Right lung (tissue), 2 donors: ENCODE measurements at regions not wholly inside any gene's neighbourhood (a gene's known extent, or its start where the extent isn't known, plus 50 kb on each side); places are given as distances from the start of the nearest gene placed in this dataset.
"Not testable (repeated sequence)": the region's sequence is repeated elsewhere in the genome, so short reads cannot be mapped to it uniquely, and the experiment has no call there.

Source experiments
- DNase-seq, 2 donors: peaks; one replicate each; pipeline ENCODE4 v3.0.0-alpha.2; 2013

- no peak for DNase-seq
Measured at GRCh38 chr6:134434019-134434942, 116.4 kb upstream of the SGK1 start.

DNA sequence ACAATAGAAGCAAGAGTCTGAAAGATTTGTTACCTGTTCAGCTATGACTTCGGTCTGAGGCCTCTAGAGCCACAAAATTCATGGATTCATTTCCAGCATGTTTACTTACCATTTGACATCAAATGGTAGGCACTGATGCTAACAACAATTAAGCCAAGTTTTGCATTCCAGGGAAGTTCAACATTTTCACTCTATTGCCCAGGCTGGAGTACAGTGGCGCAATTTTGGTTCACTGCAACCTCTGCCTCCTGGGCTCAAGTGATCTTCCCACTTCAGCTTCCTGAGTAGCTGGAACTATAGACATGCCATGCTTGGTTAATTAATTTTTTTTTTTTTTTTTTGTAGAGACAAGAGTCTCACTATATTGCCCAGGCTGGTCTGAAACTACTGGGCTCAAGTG is 114.1 kb upstream of the SGK1 start:
- no peak for DNase-seq

GRCh38 chr6:134431421-134431859 is 113.5 kb upstream of the SGK1 start:
- DNase-seq: no peak

DNA sequence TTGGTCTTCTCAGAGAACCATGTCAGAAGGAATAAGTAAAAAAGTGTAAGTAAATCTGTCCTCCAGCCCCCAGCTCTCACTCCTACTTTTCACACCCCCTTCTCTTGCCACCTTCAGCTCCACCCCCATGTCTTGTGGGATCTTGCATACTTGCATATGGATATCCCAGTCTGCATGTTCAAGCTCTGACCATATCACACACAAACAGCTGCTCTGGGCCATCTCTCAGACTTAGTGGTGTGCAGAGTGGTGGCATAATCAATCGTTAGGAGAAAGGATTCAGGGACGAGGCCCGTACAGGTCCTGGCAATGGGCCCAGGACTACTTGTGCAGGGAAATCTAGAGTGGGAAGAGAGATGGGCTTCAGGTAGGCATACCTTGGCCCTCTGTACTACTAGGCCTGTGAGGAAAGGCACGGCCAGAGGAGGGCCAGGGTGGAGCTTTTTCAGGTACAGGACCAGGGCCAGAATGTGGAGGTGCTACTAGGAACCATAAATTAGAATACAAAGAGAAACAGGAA is 112.0 kb upstream of the SGK1 start:
- no peak for DNase-seq

- DNase-seq: no peak
Measured at GRCh38 chr6:134427721-134428120, 109.8 kb upstream of the SGK1 start.

- DNase-seq: no peak
Measured at GRCh38 chr6:134426623-134427022, 108.7 kb upstream of the SGK1 start.

DNA sequence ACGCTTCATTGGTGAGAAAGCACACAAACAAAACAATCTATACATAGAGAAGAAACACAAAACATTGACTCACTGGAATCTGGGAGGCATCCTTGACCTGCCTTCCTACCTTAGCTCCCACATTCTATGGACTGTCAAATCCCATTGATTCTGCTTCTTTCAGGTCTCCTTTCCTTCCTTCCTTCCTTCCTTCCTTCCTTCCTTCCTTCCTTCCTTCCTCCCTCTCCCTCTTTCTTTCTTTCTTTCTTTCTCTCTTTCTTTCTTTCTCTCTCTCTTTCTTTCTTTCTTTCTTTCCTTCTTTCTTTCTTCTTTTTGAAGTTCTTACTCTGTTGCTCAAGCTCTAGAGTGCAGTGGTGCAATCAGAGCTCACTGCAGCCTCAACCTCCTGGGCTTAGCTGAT is 108.0 kb upstream of the SGK1 start:
- not testable (repeated sequence) for DNase-seq

DNA sequence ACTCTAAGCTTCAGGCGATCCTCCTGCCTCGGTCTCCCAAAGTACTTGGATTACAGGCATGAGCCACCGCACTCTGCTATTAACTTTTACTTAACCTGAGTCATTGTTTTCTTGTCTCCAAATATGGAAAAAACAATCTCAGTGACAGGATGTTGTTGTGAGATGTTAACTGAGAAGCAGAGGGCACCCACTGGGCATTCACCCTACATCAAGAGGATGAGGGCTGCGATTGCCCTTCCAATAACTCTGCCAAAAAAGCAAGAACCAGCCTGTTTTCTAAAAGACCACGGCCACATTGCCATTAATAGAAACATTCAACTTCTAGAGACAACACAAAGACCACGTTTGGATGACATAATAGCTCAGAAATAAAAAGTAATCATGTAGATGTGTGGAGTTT is 107.6 kb upstream of the SGK1 start:
- no peak for DNase-seq

- DNase-seq: no peak
Measured at GRCh38 chr6:134424798-134425170, 106.9 kb upstream of the SGK1 start.

GRCh38 chr6:134424165-134424797 is 106.4 kb upstream of the SGK1 start:
- no peak for DNase-seq

- DNase-seq: no peak
Measured at GRCh38 chr6:134422426-134423231, 104.7 kb upstream of the SGK1 start.

- no peak for DNase-seq
Measured at GRCh38 chr6:134421501-134421900, 103.6 kb upstream of the SGK1 start.

DNA sequence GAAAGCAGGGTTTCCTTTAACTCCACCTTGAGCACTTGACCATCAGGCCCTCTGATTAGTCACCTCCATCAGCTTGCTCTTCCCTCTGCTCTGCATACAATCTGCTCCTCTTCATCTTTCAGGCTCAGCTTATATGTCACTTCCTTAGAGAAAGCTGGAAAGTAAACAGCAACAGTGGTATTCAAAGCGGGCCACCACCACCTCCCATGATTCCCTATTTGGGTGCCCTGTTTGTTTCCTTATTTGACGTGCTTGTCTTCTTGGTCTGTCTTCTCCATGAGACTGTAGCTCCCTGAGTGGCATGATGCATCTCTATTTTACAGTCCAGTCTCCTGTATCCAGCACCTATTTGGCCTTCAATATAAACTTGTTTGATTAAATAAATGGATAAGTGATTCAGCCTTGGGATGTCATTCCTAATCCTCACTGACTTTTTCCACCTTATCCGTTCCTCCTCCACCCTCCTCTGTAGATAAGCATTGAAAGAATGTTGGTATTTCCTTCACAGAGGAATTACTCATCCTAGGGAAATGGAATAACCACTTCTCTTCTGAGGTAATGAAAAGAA is 102.8 kb upstream of the SGK1 start:
- DNase-seq: no peak

DNA sequence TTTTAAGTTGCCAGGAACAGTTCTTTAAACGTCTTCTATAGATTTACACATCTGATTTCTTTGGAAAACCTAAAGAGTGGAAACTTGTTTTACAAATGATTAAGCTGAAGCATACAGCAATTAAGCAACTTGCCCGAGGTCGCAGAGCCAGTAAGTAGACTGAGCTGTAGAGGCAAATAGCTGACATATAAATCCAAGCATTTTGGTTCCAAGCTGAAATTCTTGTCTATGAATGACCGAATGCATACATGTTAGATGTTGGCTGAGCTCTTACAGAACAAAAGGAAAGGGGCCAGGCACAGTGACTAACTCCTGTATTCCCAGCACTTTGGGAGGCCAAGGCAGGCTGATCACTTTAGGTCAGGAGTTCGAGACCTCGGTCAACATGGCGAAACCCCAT is 101.8 kb upstream of the SGK1 start:
- peak; percentile 10 to 12 for DNase-seq

GRCh38 chr6:134416418-134417154 is 98.7 kb upstream of the SGK1 start:
- no peak for DNase-seq

GRCh38 chr6:134415656-134416055 is 97.7 kb upstream of the SGK1 start:
- DNase-seq: no peak

DNA sequence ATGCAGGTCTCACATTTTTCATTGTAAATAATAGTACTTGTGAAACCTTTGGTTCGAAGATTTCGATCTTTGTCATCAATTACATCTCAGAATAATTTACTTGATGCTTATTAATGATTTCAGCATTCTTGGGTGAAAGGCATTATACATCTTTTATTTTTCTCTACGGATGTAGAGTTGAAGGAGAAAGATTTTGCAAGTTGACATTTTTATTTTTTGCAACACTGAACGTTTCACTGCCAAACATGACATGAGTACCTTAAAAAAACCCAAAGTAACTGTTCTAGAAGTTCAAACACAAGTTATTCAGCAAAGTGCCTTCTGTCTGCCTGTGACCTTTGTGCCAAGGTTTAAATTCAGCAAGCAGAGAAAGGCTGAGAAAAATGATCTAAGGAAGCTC is 97.3 kb upstream of the SGK1 start:
- no peak for DNase-seq

- no peak for DNase-seq
Measured at GRCh38 chr6:134414793-134415192, 96.9 kb upstream of the SGK1 start.

DNA sequence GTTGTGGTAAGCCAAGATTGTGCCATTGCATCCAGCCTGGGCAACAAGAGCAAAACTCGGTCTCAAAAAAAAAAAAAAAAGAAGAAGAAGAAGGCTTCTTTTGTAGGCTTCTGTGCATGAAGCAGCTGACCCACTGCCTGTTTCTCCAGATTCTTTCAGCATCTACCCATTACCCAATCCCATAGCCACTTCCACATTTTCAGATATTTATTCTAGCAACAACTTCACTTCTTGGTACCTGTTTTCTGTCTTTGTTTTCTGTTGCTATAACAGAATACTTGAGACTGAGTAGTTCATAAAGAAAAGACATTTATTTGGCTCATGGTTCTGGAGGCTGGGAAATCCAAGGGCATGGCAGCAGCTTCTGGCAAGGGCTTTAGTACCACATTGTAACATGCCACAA is 95.3 kb upstream of the SGK1 start:
- no peak for DNase-seq

DNA sequence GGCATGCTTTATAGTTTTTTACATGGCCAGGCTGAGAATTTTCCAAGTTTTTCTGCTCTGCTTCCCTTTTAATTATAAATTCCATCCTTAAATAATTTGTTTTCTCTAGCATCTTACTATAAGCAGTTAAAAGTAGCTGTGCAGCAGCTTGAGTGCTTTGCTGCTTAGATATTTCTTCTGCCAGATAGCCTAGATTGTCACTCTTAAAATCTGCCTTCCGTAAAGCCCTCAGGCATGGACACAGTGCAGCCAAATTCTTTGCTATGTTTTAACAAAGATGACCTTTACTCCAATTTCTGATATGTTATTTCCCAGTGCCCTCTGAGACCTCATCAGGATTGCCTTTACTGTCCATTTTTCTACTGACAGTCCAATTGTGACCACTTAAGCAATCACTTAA is 92.6 kb upstream of the SGK1 start:
- DNase-seq: no peak

- DNase-seq: no peak
Measured at GRCh38 chr6:134407791-134408190, 89.9 kb upstream of the SGK1 start.
